ENCODE measurements at regions not wholly inside any gene's neighbourhood (a gene's known extent, or its start where the extent isn't known, plus 50 kb on each side); places are given as distances from the start of the nearest gene placed in this dataset.
"Not testable (repeated sequence)": the region's sequence is repeated elsewhere in the genome, so short reads cannot be mapped to it uniquely, and the experiment has no call there.

DNA sequence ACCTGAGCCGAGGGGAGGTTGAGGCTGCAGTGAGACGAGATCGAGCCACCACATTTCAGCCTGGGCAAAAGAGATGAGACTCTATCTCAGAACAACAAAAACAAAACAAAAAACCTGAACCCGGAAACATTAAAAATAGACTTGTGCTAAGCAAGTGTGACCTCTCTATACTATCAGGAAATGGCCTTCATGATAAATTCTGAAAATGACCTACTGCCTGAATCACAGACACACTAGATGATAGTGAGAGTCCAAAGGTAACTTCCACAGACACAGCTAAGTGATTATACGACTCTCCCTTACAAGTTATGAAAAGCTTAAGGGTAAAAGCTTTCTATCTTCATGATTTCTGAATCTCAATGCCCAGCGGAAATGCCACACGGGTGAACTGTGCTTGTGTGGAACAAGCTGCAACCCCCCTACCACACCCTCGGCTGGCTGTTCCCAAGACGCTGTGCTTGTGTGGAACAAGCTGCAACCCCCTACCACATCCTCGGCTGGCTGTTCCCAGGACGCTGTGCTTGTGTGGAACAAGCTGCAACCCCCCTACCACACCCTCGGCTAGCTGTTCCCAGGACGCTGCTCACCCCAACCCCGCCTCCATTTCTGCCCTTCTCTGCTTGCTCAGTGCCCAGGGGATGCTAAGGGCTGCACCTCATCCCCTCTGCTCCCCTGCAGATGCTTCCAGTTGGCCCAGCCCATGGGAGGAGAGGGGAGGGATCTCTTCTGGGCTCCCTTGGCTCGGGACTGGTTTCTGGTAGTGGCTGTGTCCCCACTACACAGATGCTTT, 56.2 kb upstream of the TNK2 start:
- WGBS, 2 experiments (ENCODE audit: extremely low coverage in 1 of 2, insufficient coverage in 1 of 2, insufficient read length in 1 of 2, insufficient replicate concordance in 2 of 2, low coverage in 1 of 2, low lambda C conversion rate in 2 of 2, missing lambda C conversion rate in 1 of 2): 95% methylated on average over 12 of the region's 15 CpGs; no CpG with 5 or more reads in 1 of the 2 experiments
- H4K5ac ChIP-seq (ENCODE audit: insufficient read length, low read depth, low read length); H3K56ac ChIP-seq (replicated peaks; ENCODE audit: insufficient read length, low read depth, low read length); H3K9me3 ChIP-seq (ENCODE audit: insufficient read depth in 2 of 2, low read depth in 1 of 2, low read length in 1 of 2); H3K14ac ChIP-seq (ENCODE audit: insufficient read length); H3K23ac ChIP-seq (ENCODE audit: insufficient read length); CTCF ChIA-PET (ENCODE audit: partially characterized antibody); FAIRE-seq; H4K20me1 ChIP-seq (replicated peaks in 1 of 2; ENCODE audit: control insufficient read depth in 1 of 2, insufficient read depth in 2 of 2, low read length in 2 of 2); H3K27ac ChIP-seq (ENCODE audit: low read depth, low read length); H3K18ac ChIP-seq (ENCODE audit: extremely low read depth, low read length); DNase-seq (ENCODE audit: low read depth in 1 of 2, low spot score in 2 of 2); H3K79me2 ChIP-seq (ENCODE audit: control insufficient read depth in 1 of 2, insufficient read depth in 2 of 2, low read length in 2 of 2); H2BK15ac ChIP-seq (ENCODE audit: low read length); H2BK120ac ChIP-seq (replicated peaks; ENCODE audit: low read depth, low read length); H3K4me3 ChIP-seq (ENCODE audit: extremely low read depth in 1 of 4, insufficient read depth in 2 of 4, low read depth in 3 of 4, low read length in 4 of 4); H4K91ac ChIP-seq (replicated peaks; ENCODE audit: insufficient read length, low read length); H2BK5ac ChIP-seq (ENCODE audit: low read depth, low read length); H3K4ac ChIP-seq (replicated peaks; ENCODE audit: insufficient read length, low read depth, low read length); H2BK20ac ChIP-seq (ENCODE audit: low read length); H3K23me2 ChIP-seq (ENCODE audit: low read depth, low read length); H2BK12ac ChIP-seq (ENCODE audit: low read depth, low read length); H3K27me3 ChIP-seq (replicated peaks in 1 of 4; ENCODE audit: control insufficient read depth in 3 of 4, extremely low read depth in 1 of 4, insufficient read depth in 3 of 4, low read length in 3 of 4); H3K79me1 ChIP-seq (ENCODE audit: low read depth, low read length); H3K9ac ChIP-seq (replicated peaks in 1 of 4; ENCODE audit: extremely low read depth in 1 of 4, low read depth in 3 of 4, low read length in 3 of 4); H4K8ac ChIP-seq (ENCODE audit: extremely low read depth, insufficient read depth, low read length); H2AFZ ChIP-seq (ENCODE audit: low read length); H3K4me2 ChIP-seq (ENCODE audit: insufficient read depth in 1 of 2, low read depth in 2 of 2, low read length in 2 of 2); H3K4me1 ChIP-seq (replicated peaks in 1 of 4; ENCODE audit: control insufficient read depth in 3 of 4, insufficient read depth in 4 of 4, low read length in 3 of 4); POLR2A ChIA-PET (ENCODE audit: partially characterized antibody); H2AK5ac ChIP-seq (ENCODE audit: low read depth, low read length): not testable (repeated sequence)
- H3K36me3 ChIP-seq (ENCODE audit: control insufficient read depth in 2 of 4, insufficient read depth in 4 of 4, low read length in 3 of 4): peaks cover 0 to 14% (median 6%) of the 10 kb centered on the region in 4 experiments; a peak in 6 of 8 replicates

DNA sequence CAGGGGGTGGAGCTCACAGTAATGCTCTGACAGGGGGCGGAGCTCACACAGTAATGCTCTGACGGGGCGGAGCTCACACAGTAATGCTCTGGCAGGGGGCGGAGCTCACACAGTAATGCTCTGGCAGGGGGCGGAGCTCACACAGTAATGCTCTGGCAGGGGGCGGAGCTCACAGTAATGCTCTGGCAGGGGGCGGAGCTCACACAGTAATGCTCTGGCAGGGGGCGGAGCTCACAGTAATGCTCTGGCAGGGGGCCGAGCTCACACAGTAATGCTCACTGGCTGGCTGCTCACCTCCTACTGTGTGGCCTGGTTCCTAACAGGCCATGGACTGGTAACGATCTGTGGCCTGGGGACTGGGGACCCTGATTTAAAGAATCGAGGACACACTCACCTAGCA, 53.9 kb upstream of the TNK2 start:
- H2BK12ac ChIP-seq (ENCODE audit: low read depth, low read length); H3K4me2 ChIP-seq (ENCODE audit: insufficient read depth in 1 of 2, low read depth in 2 of 2, low read length in 2 of 2); H2BK120ac ChIP-seq (replicated peaks; ENCODE audit: low read depth, low read length); H3K23ac ChIP-seq (ENCODE audit: insufficient read length); DNase-seq (ENCODE audit: low read depth in 1 of 2, low spot score in 2 of 2); H4K8ac ChIP-seq (ENCODE audit: extremely low read depth, insufficient read depth, low read length); H3K27ac ChIP-seq (ENCODE audit: low read depth, low read length); H3K4me1 ChIP-seq (replicated peaks in 1 of 4; ENCODE audit: control insufficient read depth in 3 of 4, insufficient read depth in 4 of 4, low read length in 3 of 4); POLR2A ChIA-PET (ENCODE audit: partially characterized antibody); H4K91ac ChIP-seq (replicated peaks; ENCODE audit: insufficient read length, low read length); H4K20me1 ChIP-seq (replicated peaks in 1 of 2; ENCODE audit: control insufficient read depth in 1 of 2, insufficient read depth in 2 of 2, low read length in 2 of 2); H3K23me2 ChIP-seq (ENCODE audit: low read depth, low read length); H3K4me3 ChIP-seq (ENCODE audit: extremely low read depth in 1 of 4, insufficient read depth in 2 of 4, low read depth in 3 of 4, low read length in 4 of 4); H2BK5ac ChIP-seq (ENCODE audit: low read depth, low read length); H3K56ac ChIP-seq (replicated peaks; ENCODE audit: insufficient read length, low read depth, low read length); H2BK15ac ChIP-seq (ENCODE audit: low read length); FAIRE-seq; H3K9me3 ChIP-seq (ENCODE audit: insufficient read depth in 2 of 2, low read depth in 1 of 2, low read length in 1 of 2); H2BK20ac ChIP-seq (ENCODE audit: low read length); H3K27me3 ChIP-seq (replicated peaks in 1 of 4; ENCODE audit: control insufficient read depth in 3 of 4, extremely low read depth in 1 of 4, insufficient read depth in 3 of 4, low read length in 3 of 4); H3K4ac ChIP-seq (replicated peaks; ENCODE audit: insufficient read length, low read depth, low read length); H3K14ac ChIP-seq (ENCODE audit: insufficient read length); H4K5ac ChIP-seq (ENCODE audit: insufficient read length, low read depth, low read length); H3K9ac ChIP-seq (replicated peaks in 1 of 4; ENCODE audit: extremely low read depth in 1 of 4, low read depth in 3 of 4, low read length in 3 of 4); H3K18ac ChIP-seq (ENCODE audit: extremely low read depth, low read length); H2AFZ ChIP-seq (ENCODE audit: low read length); H3K79me1 ChIP-seq (ENCODE audit: low read depth, low read length); H3K79me2 ChIP-seq (ENCODE audit: control insufficient read depth in 1 of 2, insufficient read depth in 2 of 2, low read length in 2 of 2); H2AK5ac ChIP-seq (ENCODE audit: low read depth, low read length); H3K36me3 ChIP-seq (ENCODE audit: control insufficient read depth in 2 of 4, insufficient read depth in 4 of 4, low read length in 3 of 4): not testable (repeated sequence)
- CTCF ChIA-PET (ENCODE audit: partially characterized antibody): interaction anchor here (0.6 to 0.8 kb wide), 3 partner anchors 209 to 276 kb away, joined by 3 read pairs; no protein-coding TSS in a partner anchor
- WGBS, 2 experiments (ENCODE audit: extremely low coverage in 1 of 2, insufficient coverage in 1 of 2, insufficient read length in 1 of 2, insufficient replicate concordance in 2 of 2, low coverage in 1 of 2, low lambda C conversion rate in 2 of 2, missing lambda C conversion rate in 1 of 2): 85% methylated on average over 7 of the region's 11 CpGs; no CpG with 5 or more reads in 1 of the 2 experiments

Measured in H1 (cell line).